H1 (cell line): ENCODE measurements at regions not wholly inside any gene's neighbourhood (a gene's known extent, or its start where the extent isn't known, plus 50 kb on each side); places are given as distances from the start of the nearest gene placed in this dataset.

Experiments
- CTCF ChIA-PET: fragments of 300-600 bp; sonication (Branson Sonifier 250); formaldehyde crosslinking; loops from one replicate; lab custom pipeline; 2021; ENCODE audit not compliant: partially characterized antibody; lab: Charles Lee
- POLR2A ChIA-PET: fragments of 300-600 bp; sonication (Branson Sonifier 250); formaldehyde crosslinking; loops from one replicate; lab custom pipeline; 2021; ENCODE audit warnings: inconsistent platforms; ENCODE audit not compliant: partially characterized antibody; lab: Charles Lee
- DNase-seq, 2 experiments: peaks; one replicate each; pipeline versions ENCODE4 v3.0.0 to v3.0.0-alpha.2; 2010 to 2022; ENCODE audit warnings: low spot score in 2 of 2, low read depth in 1 of 2, mixed read lengths in 1 of 2
- FAIRE-seq: peaks from 2 replicates; lab custom pipeline; 2011; peaks lifted over from hg19 to GRCh38; lab: Jason Lieb, UNC
- H2AFZ ChIP-seq: 2 replicates; pipeline ENCODE4 v1.8.1; 2012; ENCODE audit warnings: low read length, inconsistent platforms
- H2AK5ac ChIP-seq: 2 replicates; pipeline ENCODE4 v1.6.1; 2013; ENCODE audit warnings: low read depth, low read length
- H2BK120ac ChIP-seq: replicated peaks from 2 replicates; pipeline ENCODE3; 2013; ENCODE audit warnings: low read depth, low read length, inconsistent platforms
- H2BK12ac ChIP-seq: 2 replicates; pipeline ENCODE4 v1.6.1; 2013; ENCODE audit warnings: low read depth, low read length
- H2BK15ac ChIP-seq: 2 replicates; pipeline ENCODE4 v1.6.1; 2013; ENCODE audit warnings: low read length
- H2BK20ac ChIP-seq: 2 replicates; pipeline ENCODE4 v1.6.1; 2013; ENCODE audit warnings: low read length
- H2BK5ac ChIP-seq: 2 replicates; pipeline ENCODE4 v1.6.1; 2013; ENCODE audit warnings: low read depth, low read length
- H3K14ac ChIP-seq: 2 replicates; pipeline ENCODE4 v1.6.1; 2013; ENCODE audit warnings: inconsistent platforms; ENCODE audit not compliant: insufficient read length
- H3K18ac ChIP-seq: 2 replicates; pipeline ENCODE4 v1.6.1; 2013; ENCODE audit warnings: low read length; ENCODE audit errors: extremely low read depth
- H3K23ac ChIP-seq: 2 replicates; pipeline ENCODE4 v1.6.1; 2013; ENCODE audit warnings: inconsistent platforms; ENCODE audit not compliant: insufficient read length
- H3K23me2 ChIP-seq: 2 replicates; pipeline ENCODE4 v1.6.1; 2013; ENCODE audit warnings: low read depth, low read length
- H3K27ac ChIP-seq: 2 replicates; pipeline ENCODE4 v1.6.1; 2011; ENCODE audit warnings: low read depth, low read length, inconsistent platforms
- H3K27me3 ChIP-seq, 4 experiments: replicated peaks in 1 of 4; 1 replicate in 1 of 4; 2 replicates in 3 of 4; pipeline versions ENCODE4 v1.6.1 to v1.8.1; 2011 to 2013; ENCODE audit warnings: low read length in 3 of 4, mild to moderate bottlenecking in 3 of 4, inconsistent platforms in 2 of 4, mixed read lengths in 2 of 4, moderate library complexity in 1 of 4; ENCODE audit not compliant: control insufficient read depth in 3 of 4, insufficient read depth in 3 of 4; ENCODE audit errors: extremely low read depth in 1 of 4
- H3K36me3 ChIP-seq, 4 experiments: 2 replicates each; pipeline versions ENCODE4 v1.6.1 to v1.8.1; 2011 to 2013; ENCODE audit warnings: mild to moderate bottlenecking in 4 of 4, low read length in 3 of 4, moderate library complexity in 2 of 4, control low read depth in 1 of 4, inconsistent platforms in 1 of 4; ENCODE audit not compliant: insufficient read depth in 4 of 4, control insufficient read depth in 2 of 4
- H3K4ac ChIP-seq: replicated peaks from 2 replicates; pipeline ENCODE3; 2013; ENCODE audit warnings: low read length, low read depth, mixed read lengths, inconsistent platforms; ENCODE audit not compliant: insufficient read length
- H3K4me1 ChIP-seq, 4 experiments: replicated peaks in 1 of 4; 1 replicate in 1 of 4; 2 replicates in 3 of 4; pipeline versions ENCODE4 v1.6.1 to v1.8.1; 2011 to 2013; ENCODE audit warnings: low read length in 3 of 4, inconsistent platforms in 2 of 4, mixed read lengths in 1 of 4; ENCODE audit not compliant: insufficient read depth in 4 of 4, control insufficient read depth in 3 of 4
- H3K4me2 ChIP-seq, 2 experiments: 2 replicates each; pipeline versions ENCODE4 v1.6.1 to v1.8.1; 2011 to 2013; ENCODE audit warnings: low read depth in 2 of 2, low read length in 2 of 2, control low read depth in 1 of 2, inconsistent platforms in 1 of 2, mild to moderate bottlenecking in 1 of 2; ENCODE audit not compliant: insufficient read depth in 1 of 2
- H3K4me3 ChIP-seq, 4 experiments: fragments of 200-600, 300-600 bp in 1 of 4; sonication (generic), shearing (Covaris generic), sonication (Bioruptor Twin) in 1 of 4; 2 replicates each; pipeline versions ENCODE4 v1.5.1 to v1.8.1; 2011 to 2016; ENCODE audit warnings: low read length in 4 of 4, low read depth in 3 of 4, control low read depth in 2 of 4, inconsistent platforms in 2 of 4, mild to moderate bottlenecking in 2 of 4, mixed read lengths in 1 of 4, moderate library complexity in 1 of 4; ENCODE audit not compliant: insufficient read depth in 2 of 4; ENCODE audit errors: extremely low read depth in 1 of 4
- H3K56ac ChIP-seq: replicated peaks from 2 replicates; pipeline ENCODE3; 2013; ENCODE audit warnings: low read depth, mild to moderate bottlenecking, mixed read lengths, low read length, inconsistent platforms; ENCODE audit not compliant: insufficient read length
- H3K79me1 ChIP-seq: 2 replicates; pipeline ENCODE4 v1.6.1; 2013; ENCODE audit warnings: low read depth, low read length, control low read depth
- H3K79me2 ChIP-seq, 2 experiments: 2 replicates each; pipeline versions ENCODE4 v1.6.1 to v1.8.1; 2012 to 2013; ENCODE audit warnings: low read length in 2 of 2, mild to moderate bottlenecking in 2 of 2, inconsistent platforms in 1 of 2; ENCODE audit not compliant: insufficient read depth in 2 of 2, control insufficient read depth in 1 of 2
- H3K9ac ChIP-seq, 4 experiments: replicated peaks in 1 of 4; 1 replicate in 1 of 4; 2 replicates in 3 of 4; pipeline versions ENCODE4 v1.6.1 to v1.8.1; 2011 to 2013; ENCODE audit warnings: low read depth in 3 of 4, low read length in 3 of 4, control low read depth in 2 of 4, mild to moderate bottlenecking in 2 of 4, moderate library complexity in 2 of 4, inconsistent platforms in 1 of 4; ENCODE audit errors: extremely low read depth in 1 of 4
- H3K9me3 ChIP-seq, 2 experiments: 2 replicates each; pipeline versions ENCODE4 v1.6.1 to v1.8.1; 2012 to 2013; ENCODE audit warnings: mild to moderate bottlenecking in 2 of 2, moderate library complexity in 2 of 2, control low read depth in 1 of 2, inconsistent platforms in 1 of 2, low read depth in 1 of 2, low read length in 1 of 2, mixed read lengths in 1 of 2; ENCODE audit not compliant: insufficient read depth in 2 of 2
- H4K20me1 ChIP-seq, 2 experiments: replicated peaks in 1 of 2; 2 replicates each; pipeline versions ENCODE3 to v1.8.1; 2011 to 2013; ENCODE audit warnings: inconsistent platforms in 2 of 2, low read length in 2 of 2, mild to moderate bottlenecking in 1 of 2; ENCODE audit not compliant: insufficient read depth in 2 of 2, control insufficient read depth in 1 of 2
- H4K5ac ChIP-seq: 2 replicates; pipeline ENCODE4 v1.6.1; 2013; ENCODE audit warnings: low read length, low read depth, mixed read lengths, inconsistent platforms; ENCODE audit not compliant: insufficient read length
- H4K8ac ChIP-seq: 2 replicates; pipeline ENCODE4 v1.8.0; 2013; ENCODE audit warnings: mild to moderate bottlenecking, moderate library complexity, low read length, inconsistent platforms; ENCODE audit not compliant: insufficient read depth; ENCODE audit errors: extremely low read depth
- H4K91ac ChIP-seq: replicated peaks from 2 replicates; pipeline ENCODE3; 2013; ENCODE audit warnings: low read length, mixed read lengths, inconsistent platforms; ENCODE audit not compliant: insufficient read length
- BCL11A ChIP-seq, 2 experiments: IDR thresholded peaks; one replicate each; pipeline ENCODE4 v1.6.1; 2011; ENCODE audit warnings: low read depth in 2 of 2, low read length in 2 of 2, mild to moderate bottlenecking in 2 of 2
- CBX5 ChIP-seq: fragments of 300-800, 300-1000 bp; sonication (generic); IDR thresholded peaks from 2 replicates; pipeline ENCODE4 v1.7.1; 2016; ENCODE audit warnings: antibody characterized with exemption, low read length, low read depth
- CREB1 ChIP-seq: IDR thresholded peaks from 2 replicates; pipeline ENCODE4 v1.6.1; 2012; ENCODE audit warnings: inconsistent platforms
- CTBP2 ChIP-seq: IDR thresholded peaks from 2 replicates; pipeline ENCODE4 v1.7.0; 2011; ENCODE audit warnings: borderline replicate concordance, mild to moderate bottlenecking, moderate library complexity, mixed read lengths, low read length; ENCODE audit not compliant: insufficient read depth, insufficient read length
- GTF2F1 ChIP-seq: IDR thresholded peaks from 2 replicates; pipeline ENCODE4 v1.6.1; 2012; ENCODE audit warnings: low read depth, low read length, improper control_type of control experiment, borderline replicate concordance
- KDM1A ChIP-seq: fragments of 200-600, 300-600 bp; sonication (generic); IDR thresholded peaks from 2 replicates; pipeline ENCODE4 v1.7.1; 2016; ENCODE audit warnings: mild to moderate bottlenecking, low read length, borderline replicate concordance
- NRF1 ChIP-seq: IDR thresholded peaks from 2 replicates; pipeline ENCODE4 v1.6.1; 2011; ENCODE audit warnings: mild to moderate bottlenecking, low read depth, low read length, improper control_type of control experiment
- SP4 ChIP-seq: IDR thresholded peaks from 2 replicates; pipeline ENCODE4 v1.6.1; 2012; ENCODE audit warnings: low read length, inconsistent platforms
- TAF7 ChIP-seq: optimal IDR thresholded peaks from 2 replicates; pipeline ENCODE3; 2011; ENCODE audit warnings: low read depth, mild to moderate bottlenecking, inconsistent platforms, low read length, moderate library complexity, borderline replicate concordance
- TBP ChIP-seq: IDR thresholded peaks from 2 replicates; pipeline ENCODE4 v1.6.1; 2011; ENCODE audit warnings: low read depth, low read length, improper control_type of control experiment
- ZNF274 ChIP-seq: IDR thresholded peaks from 2 replicates; pipeline ENCODE4 v1.7.0; 2012; ENCODE audit warnings: low read length, borderline replicate concordance; ENCODE audit errors: extremely low read depth
- WGBS, 2 experiments: shearing (Covaris generic) in 1 of 2; methylation state at CpG; one replicate each; pipeline versions ENCODE4 v1.1.6 to v1.1.7; 2013 to 2015; ENCODE audit warnings: low lambda C conversion rate in 2 of 2, mixed read lengths in 2 of 2, inconsistent platforms in 1 of 2, low coverage in 1 of 2, missing lambda C conversion rate in 1 of 2; ENCODE audit not compliant: insufficient replicate concordance in 2 of 2, insufficient coverage in 1 of 2, insufficient read length in 1 of 2; ENCODE audit errors: extremely low coverage in 1 of 2, missing lambda C conversion rate in 1 of 2; 5-methylcytosine and 5-hydroxymethylcytosine counted together
- TF ChIP-seq, protein P1 (sequence below): IDR thresholded peaks from 2 replicates; pipeline ENCODE4 v1.6.1; 2012; ENCODE audit warnings: inconsistent platforms

DNA sequence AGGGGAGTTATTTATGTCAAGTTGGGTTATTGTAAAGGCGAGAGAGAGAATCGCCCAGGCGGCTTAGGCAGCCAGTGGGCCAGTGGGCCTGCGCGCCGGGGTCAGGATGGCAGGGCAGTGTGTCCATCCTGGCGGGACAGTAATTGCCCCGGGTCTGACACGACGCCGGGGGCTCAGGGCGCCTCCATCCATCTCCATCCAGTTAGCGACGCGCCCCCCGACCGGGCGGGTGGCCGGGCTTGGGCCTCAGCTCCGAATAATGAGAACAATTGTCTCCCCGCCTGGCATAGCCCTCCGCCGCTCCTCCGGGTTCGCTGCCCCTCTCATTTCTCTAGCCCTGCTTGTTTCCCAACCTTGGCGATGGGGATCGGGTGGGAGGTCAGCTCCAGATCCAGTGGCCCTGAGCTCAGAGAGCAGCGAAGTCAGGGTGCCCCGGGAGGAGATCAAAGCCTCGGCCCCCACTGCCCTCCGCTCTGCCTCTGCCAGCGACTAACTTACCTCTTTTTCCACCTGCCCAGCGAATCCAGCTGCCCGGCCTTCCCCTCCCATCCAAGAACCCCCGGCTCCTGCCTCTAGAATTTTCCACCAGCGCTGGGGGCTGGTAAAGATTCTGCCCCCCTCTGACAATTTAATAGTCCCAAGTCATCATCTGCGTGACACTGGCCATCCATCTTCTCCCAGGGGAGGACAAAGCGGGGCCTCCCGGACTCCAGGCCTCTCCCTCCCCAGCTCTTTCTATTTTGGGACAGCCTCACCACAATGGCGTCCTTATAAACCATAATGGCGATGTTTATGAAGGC is 56.9 kb upstream of the TMEM33 start:
- H3K27ac ChIP-seq: no peak overlapping the region
- no peak for TF ChIP-seq CREB1
- TF ChIP-seq TBP: no peak
- no peak for TF ChIP-seq TAF7
- TF ChIP-seq, protein P1, sequence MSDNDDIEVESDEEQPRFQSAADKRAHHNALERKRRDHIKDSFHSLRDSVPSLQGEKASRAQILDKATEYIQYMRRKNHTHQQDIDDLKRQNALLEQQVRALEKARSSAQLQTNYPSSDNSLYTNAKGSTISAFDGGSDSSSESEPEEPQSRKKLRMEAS: no peak
- TF ChIP-seq NRF1: no peak
- TF ChIP-seq BCL11A (IDR thresholded peaks at IDR 0.05; ENCODE audit: low read depth in 2 of 2, low read length in 2 of 2): no peak
- no peak for TF ChIP-seq GTF2F1
- peak; percentile 26 for TF ChIP-seq CTBP2
- no peak for TF ChIP-seq SP4
- TF ChIP-seq CBX5: no peak
- no peak for TF ChIP-seq KDM1A
- no peak for TF ChIP-seq ZNF274

More for the DNA sequence above, 56.9 kb upstream of the TMEM33 start:
- Histone ChIP-seq H2BK5ac (no peak overlapping the region), H3K14ac (no peak overlapping the region), H3K18ac (no peak overlapping the region), H2BK15ac (no peak overlapping the region), H4K20me1 (peaks cover 19 to 34% of the 10 kb centered on the region in 2 experiments), H3K36me3 (no peaks in the 10 kb centered on the region; a peak in 1 of 8 replicates), H3K27me3 (peaks cover 91 to 99% (median 98%) of the 10 kb centered on the region in 4 experiments), H3K79me2 (no peaks in the 10 kb centered on the region), H2AFZ (no peak overlapping the region), H3K79me1 (no peaks in the 10 kb centered on the region), H2BK20ac (no peak overlapping the region), H3K9ac (no peak overlapping the region), H2BK120ac (no peak overlapping the region), H3K4me2 (peak overlapping the region; percentile 50 to 61), H4K5ac (no peak overlapping the region), H4K8ac (no peak overlapping the region; the same call in 1 of the 2 replicates), H3K23ac (no peak overlapping the region), H3K4me1 (peaks cover 0 to 26% (median 17%) of the 10 kb centered on the region in 4 experiments; a peak in 6 of 7 replicates), H3K4ac (no peak overlapping the region), H4K91ac (no peak overlapping the region), H3K4me3 (peak overlapping the region; percentile 25 to 54 (median 30); a peak in 5 of 8 replicates), H3K23me2 (peaks cover 5% of the 10 kb centered on the region; the same call in 1 of the 2 replicates), H2BK12ac (0 out of 2 replicates have a peak overlapping the region, but pooled peaks have one; percentile 27), H2AK5ac (no peak overlapping the region), H3K9me3 (no peaks in the 10 kb centered on the region), H3K56ac (no peak overlapping the region)
- DNase-seq: peak in 1 of 2 experiments; percentile 72
- POLR2A ChIA-PET: interaction anchor here (0.8 to 4.7 kb wide), 3 partner anchors 12 to 132 kb away, joined by 3 to 25 read pairs (median 4); no protein-coding TSS in a partner anchor
- CTCF ChIA-PET: interaction anchor here (0.8 to 4.5 kb wide), 8 partner anchors 8 to 185 kb away, joined by 3 to 27 read pairs (median 4); partner anchors contain the start of gene PHOX2B
- 4% methylated on average over 29 of the region's 41 CpGs; no CpG with 5 or more reads in 1 of the 2 experiments for WGBS, 2 experiments
- FAIRE-seq: no peak
